WERI-Rb-1 (cell line): ENCODE measurements at regions not wholly inside any gene's neighbourhood (a gene's known extent, or its start where the extent isn't known, plus 50 kb on each side); places are given as distances from the start of the nearest gene placed in this dataset.

Experiments
- DNase-seq: peaks from one replicate; pipeline ENCODE4 v3.0.0-alpha.2; 2020
- H3K27ac ChIP-seq: fragments of 250-450 bp; sonication (Bioruptor Pico); 2 replicates; pipeline ENCODE4 v1.5.1; 2020; ENCODE audit warnings: mild to moderate bottlenecking, moderate library complexity
- H3K27me3 ChIP-seq: fragments of 250-450 bp; sonication (Bioruptor Pico); 2 replicates; pipeline ENCODE4 v1.5.1; 2021; ENCODE audit warnings: mild to moderate bottlenecking, low read depth, moderate library complexity; ENCODE audit not compliant: insufficient read depth, severe bottlenecking
- H3K36me3 ChIP-seq: fragments of 250-450 bp; sonication (Bioruptor Pico); 2 replicates; pipeline ENCODE4 v1.5.1; 2020; ENCODE audit warnings: mild to moderate bottlenecking, moderate library complexity
- H3K4me3 ChIP-seq: 2 replicates; pipeline ENCODE4 v1.5.1; 2011; ENCODE audit warnings: low read depth, mild to moderate bottlenecking, control low read depth, low read length
- H3K9me3 ChIP-seq: fragments of 250-450 bp; sonication (Bioruptor Pico); 2 replicates; pipeline ENCODE4 v1.5.1; 2021; ENCODE audit warnings: mild to moderate bottlenecking, moderate library complexity; ENCODE audit not compliant: severe bottlenecking
- TF ChIP-seq, protein P1 (sequence below): IDR thresholded peaks from 2 replicates; pipeline ENCODE4 v1.5.1; 2011; ENCODE audit warnings: low read depth, mild to moderate bottlenecking, control low read depth, inconsistent platforms, low read length

- no peaks in the 10 kb centered on the region for H3K27me3 ChIP-seq
- DNase-seq = no peak
- no peaks in the 10 kb centered on the region for H3K9me3 ChIP-seq
- no peaks in the 10 kb centered on the region for H3K36me3 ChIP-seq
- H3K27ac ChIP-seq = no peak overlapping the region
- H3K4me3 ChIP-seq = no peak overlapping the region
- TF ChIP-seq, protein P1, sequence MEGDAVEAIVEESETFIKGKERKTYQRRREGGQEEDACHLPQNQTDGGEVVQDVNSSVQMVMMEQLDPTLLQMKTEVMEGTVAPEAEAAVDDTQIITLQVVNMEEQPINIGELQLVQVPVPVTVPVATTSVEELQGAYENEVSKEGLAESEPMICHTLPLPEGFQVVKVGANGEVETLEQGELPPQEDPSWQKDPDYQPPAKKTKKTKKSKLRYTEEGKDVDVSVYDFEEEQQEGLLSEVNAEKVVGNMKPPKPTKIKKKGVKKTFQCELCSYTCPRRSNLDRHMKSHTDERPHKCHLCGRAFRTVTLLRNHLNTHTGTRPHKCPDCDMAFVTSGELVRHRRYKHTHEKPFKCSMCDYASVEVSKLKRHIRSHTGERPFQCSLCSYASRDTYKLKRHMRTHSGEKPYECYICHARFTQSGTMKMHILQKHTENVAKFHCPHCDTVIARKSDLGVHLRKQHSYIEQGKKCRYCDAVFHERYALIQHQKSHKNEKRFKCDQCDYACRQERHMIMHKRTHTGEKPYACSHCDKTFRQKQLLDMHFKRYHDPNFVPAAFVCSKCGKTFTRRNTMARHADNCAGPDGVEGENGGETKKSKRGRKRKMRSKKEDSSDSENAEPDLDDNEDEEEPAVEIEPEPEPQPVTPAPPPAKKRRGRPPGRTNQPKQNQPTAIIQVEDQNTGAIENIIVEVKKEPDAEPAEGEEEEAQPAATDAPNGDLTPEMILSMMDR = no peak
Measured at GRCh38 chr4:140213116-140213515, 59.1 kb upstream of the MAML3 start.

DNA sequence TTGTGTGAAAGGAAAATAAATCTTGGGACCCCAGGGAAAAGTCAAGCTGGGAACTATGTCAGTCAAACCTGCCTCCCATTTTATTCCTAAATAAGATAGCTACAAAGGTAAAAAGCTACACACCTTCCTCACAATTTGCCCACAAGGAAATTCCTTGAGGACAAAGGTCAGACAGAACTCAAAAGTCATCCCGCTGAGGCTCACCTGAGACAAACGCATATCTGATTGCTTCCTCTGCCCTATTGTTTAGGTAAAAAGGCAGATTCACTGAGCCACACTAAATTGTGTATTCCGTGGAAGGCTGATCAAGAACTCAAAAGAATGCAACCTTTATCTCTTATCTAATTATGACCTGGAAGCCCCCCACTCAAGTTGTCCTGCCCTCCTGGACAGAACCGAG, 58.7 kb upstream of the MAML3 start:
- TF ChIP-seq, protein P1 = no peak
- no peaks in the 10 kb centered on the region for H3K27me3 ChIP-seq
- H3K36me3 ChIP-seq = no peaks in the 10 kb centered on the region
- H3K4me3 ChIP-seq = no peak overlapping the region
- no peaks in the 10 kb centered on the region for H3K9me3 ChIP-seq
- no peak for DNase-seq
- no peak overlapping the region for H3K27ac ChIP-seq

DNA sequence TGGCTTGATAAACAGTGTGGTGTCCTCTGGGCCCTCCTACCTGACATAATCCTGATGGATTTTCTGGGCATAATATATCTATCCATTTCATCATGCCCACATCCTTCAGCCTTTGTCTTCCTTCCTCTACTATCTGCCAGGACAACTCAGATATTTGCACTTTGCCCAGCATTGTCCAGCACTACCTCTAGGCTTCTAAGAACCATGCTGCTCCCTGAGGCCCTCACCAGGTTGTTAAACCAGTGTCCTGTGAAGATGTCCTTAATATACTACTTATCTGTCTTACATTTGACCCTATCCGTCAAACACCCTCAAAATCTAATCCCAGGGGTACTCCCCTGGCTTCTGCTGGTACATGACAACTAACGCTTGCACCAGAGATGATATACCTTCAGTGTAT, 58.2 kb upstream of the MAML3 start:
- Histone ChIP-seq H3K27me3 (no peaks in the 10 kb centered on the region), H3K9me3 (no peaks in the 10 kb centered on the region), H3K4me3 (no peak overlapping the region), H3K27ac (no peak overlapping the region), H3K36me3 (no peaks in the 10 kb centered on the region)
- no peak for DNase-seq
- TF ChIP-seq, protein P1 = no peak

DNA sequence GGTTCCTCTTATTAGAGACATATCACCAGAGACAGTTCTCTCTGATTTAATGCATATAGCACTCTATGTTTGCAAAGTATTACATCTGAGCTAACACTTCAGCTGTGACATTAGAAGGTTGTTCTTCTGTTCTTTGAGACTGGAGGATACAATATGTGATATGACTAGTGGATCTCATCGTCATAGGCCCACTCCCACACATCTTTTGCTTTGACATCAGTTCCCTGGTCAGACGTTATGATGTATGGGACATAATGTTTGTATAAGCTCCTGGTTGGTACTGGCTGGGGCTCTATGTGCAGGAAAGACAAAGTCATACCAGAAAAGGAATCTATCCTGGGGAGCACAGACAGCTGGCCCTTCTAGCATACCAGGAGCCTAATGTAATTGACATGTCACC, 57.7 kb upstream of the MAML3 start:
- Histone ChIP-seq H3K4me3 (no peak overlapping the region), H3K27me3 (no peaks in the 10 kb centered on the region), H3K9me3 (no peaks in the 10 kb centered on the region), H3K27ac (no peak overlapping the region), H3K36me3 (no peaks in the 10 kb centered on the region)
- no peak for DNase-seq
- TF ChIP-seq, protein P1 = no peak

GRCh38 chr4:140211161-140211560, 57.2 kb upstream of the MAML3 start:
- H3K36me3 ChIP-seq = no peaks in the 10 kb centered on the region
- TF ChIP-seq, protein P1 = no peak
- H3K9me3 ChIP-seq = no peaks in the 10 kb centered on the region
- H3K27me3 ChIP-seq = no peaks in the 10 kb centered on the region
- H3K4me3 ChIP-seq = no peak overlapping the region
- H3K27ac ChIP-seq = no peak overlapping the region
- no peak for DNase-seq

- H3K9me3 ChIP-seq = no peaks in the 10 kb centered on the region
- TF ChIP-seq, protein P1 = no peak
- H3K27me3 ChIP-seq = no peaks in the 10 kb centered on the region
- no peak overlapping the region for H3K27ac ChIP-seq
- no peak overlapping the region for H3K4me3 ChIP-seq
- DNase-seq = no peak
- H3K36me3 ChIP-seq = no peaks in the 10 kb centered on the region
Measured at GRCh38 chr4:140208921-140209320, 54.9 kb upstream of the MAML3 start.
